ENCODE measurements at regions not wholly inside any gene's neighbourhood (a gene's known extent, or its start where the extent isn't known, plus 50 kb on each side); places are given as distances from the start of the nearest gene placed in this dataset.

- DNase-seq (ENCODE audit: low read depth in 1 of 2, low spot score in 1 of 2) = no peak
- TF ChIP-seq, protein P1, sequence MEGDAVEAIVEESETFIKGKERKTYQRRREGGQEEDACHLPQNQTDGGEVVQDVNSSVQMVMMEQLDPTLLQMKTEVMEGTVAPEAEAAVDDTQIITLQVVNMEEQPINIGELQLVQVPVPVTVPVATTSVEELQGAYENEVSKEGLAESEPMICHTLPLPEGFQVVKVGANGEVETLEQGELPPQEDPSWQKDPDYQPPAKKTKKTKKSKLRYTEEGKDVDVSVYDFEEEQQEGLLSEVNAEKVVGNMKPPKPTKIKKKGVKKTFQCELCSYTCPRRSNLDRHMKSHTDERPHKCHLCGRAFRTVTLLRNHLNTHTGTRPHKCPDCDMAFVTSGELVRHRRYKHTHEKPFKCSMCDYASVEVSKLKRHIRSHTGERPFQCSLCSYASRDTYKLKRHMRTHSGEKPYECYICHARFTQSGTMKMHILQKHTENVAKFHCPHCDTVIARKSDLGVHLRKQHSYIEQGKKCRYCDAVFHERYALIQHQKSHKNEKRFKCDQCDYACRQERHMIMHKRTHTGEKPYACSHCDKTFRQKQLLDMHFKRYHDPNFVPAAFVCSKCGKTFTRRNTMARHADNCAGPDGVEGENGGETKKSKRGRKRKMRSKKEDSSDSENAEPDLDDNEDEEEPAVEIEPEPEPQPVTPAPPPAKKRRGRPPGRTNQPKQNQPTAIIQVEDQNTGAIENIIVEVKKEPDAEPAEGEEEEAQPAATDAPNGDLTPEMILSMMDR (IDR thresholded peaks at IDR 0.05; ENCODE audit: insufficient read depth, low read length) = no peak
- TF ChIP-seq GABPA (IDR thresholded peaks at IDR 0.05; ENCODE audit: low read depth) (no peak), POLR2AphosphoS5 (IDR thresholded peaks at IDR 0.05; ENCODE audit: low read depth) (no peak), REST (IDR thresholded peaks at IDR 0.05; ENCODE audit: insufficient replicate concordance, low read depth) (no peak), SPI1 (IDR thresholded peaks at IDR 0.05; ENCODE audit: borderline replicate concordance, low read depth) (no peak)
- Histone ChIP-seq H3K27ac (replicated peaks) (no peak overlapping the region), H3K4me3 (replicated peaks; ENCODE audit: insufficient read depth, low read length) (no peak overlapping the region), H3K27me3 (ENCODE audit: insufficient read depth, poor library complexity, severe bottlenecking) (no peaks in the 10 kb centered on the region)
These were observed 190.9 kb downstream of the ZNF486 start for GRCh38 chr19:20357921-20358320.

DNA sequence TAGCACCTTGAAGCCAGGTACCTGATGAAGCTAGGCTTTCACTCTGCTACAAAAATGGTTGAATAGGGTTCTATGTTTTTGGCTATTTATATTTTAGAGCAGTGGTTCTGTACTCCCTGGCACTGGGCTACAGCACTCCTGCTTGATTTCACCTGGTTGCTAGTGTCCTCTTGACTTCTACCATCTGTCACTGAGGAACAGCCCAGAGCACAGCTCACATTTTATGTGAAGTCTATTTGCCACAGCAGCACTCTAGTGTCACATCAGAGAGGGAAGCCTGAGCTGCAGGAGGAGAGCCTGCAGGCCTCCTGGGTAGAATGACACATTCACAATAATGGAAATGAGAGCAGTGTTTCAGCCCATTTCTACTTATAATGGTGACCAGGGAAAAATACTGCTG lies 184.2 kb downstream of the ZNF486 start:
- no peak overlapping the region for H3K27ac ChIP-seq (replicated peaks)
- no peak for DNase-seq (ENCODE audit: low read depth in 1 of 2, low spot score in 1 of 2)
- TF ChIP-seq REST (IDR thresholded peaks at IDR 0.05; ENCODE audit: insufficient replicate concordance, low read depth) (no peak), GABPA (IDR thresholded peaks at IDR 0.05; ENCODE audit: low read depth) (no peak), POLR2AphosphoS5 (IDR thresholded peaks at IDR 0.05; ENCODE audit: low read depth) (no peak), SPI1 (IDR thresholded peaks at IDR 0.05; ENCODE audit: borderline replicate concordance, low read depth) (no peak)
- TF ChIP-seq, protein P1 (IDR thresholded peaks at IDR 0.05; ENCODE audit: insufficient read depth, low read length) = no peak
- H3K27me3 ChIP-seq (ENCODE audit: insufficient read depth, poor library complexity, severe bottlenecking) = no peaks in the 10 kb centered on the region
- no peak overlapping the region for H3K4me3 ChIP-seq (replicated peaks; ENCODE audit: insufficient read depth, low read length)

- TF ChIP-seq POLR2AphosphoS5 (IDR thresholded peaks at IDR 0.05; ENCODE audit: low read depth) (no peak), SPI1 (IDR thresholded peaks at IDR 0.05; ENCODE audit: borderline replicate concordance, low read depth) (no peak), REST (IDR thresholded peaks at IDR 0.05; ENCODE audit: insufficient replicate concordance, low read depth) (no peak), GABPA (IDR thresholded peaks at IDR 0.05; ENCODE audit: low read depth) (no peak)
- TF ChIP-seq, protein P1 (IDR thresholded peaks at IDR 0.05; ENCODE audit: insufficient read depth, low read length) = no peak
- no peak for DNase-seq (ENCODE audit: low read depth in 1 of 2, low spot score in 1 of 2)
These were observed 182.2 kb downstream of the ZNF486 start for GRCh38 chr19:20349206-20349605.

More at GRCh38 chr19:20349206-20349605, 182.2 kb downstream of the ZNF486 start:
- Histone ChIP-seq H3K27ac (replicated peaks) (no peak overlapping the region), H3K27me3 (ENCODE audit: insufficient read depth, poor library complexity, severe bottlenecking) (no peaks in the 10 kb centered on the region), H3K4me3 (replicated peaks; ENCODE audit: insufficient read depth, low read length) (no peak overlapping the region)

Measured in HL-60 (cell line).